ENCODE measurements at regions not wholly inside any gene's neighbourhood (a gene's known extent, or its start where the extent isn't known, plus 50 kb on each side); places are given as distances from the start of the nearest gene placed in this dataset.

GRCh38 chr1:161440312-161440894 is 64.9 kb upstream of the FCGR2A start:
- TF ChIP-seq, protein P1, sequence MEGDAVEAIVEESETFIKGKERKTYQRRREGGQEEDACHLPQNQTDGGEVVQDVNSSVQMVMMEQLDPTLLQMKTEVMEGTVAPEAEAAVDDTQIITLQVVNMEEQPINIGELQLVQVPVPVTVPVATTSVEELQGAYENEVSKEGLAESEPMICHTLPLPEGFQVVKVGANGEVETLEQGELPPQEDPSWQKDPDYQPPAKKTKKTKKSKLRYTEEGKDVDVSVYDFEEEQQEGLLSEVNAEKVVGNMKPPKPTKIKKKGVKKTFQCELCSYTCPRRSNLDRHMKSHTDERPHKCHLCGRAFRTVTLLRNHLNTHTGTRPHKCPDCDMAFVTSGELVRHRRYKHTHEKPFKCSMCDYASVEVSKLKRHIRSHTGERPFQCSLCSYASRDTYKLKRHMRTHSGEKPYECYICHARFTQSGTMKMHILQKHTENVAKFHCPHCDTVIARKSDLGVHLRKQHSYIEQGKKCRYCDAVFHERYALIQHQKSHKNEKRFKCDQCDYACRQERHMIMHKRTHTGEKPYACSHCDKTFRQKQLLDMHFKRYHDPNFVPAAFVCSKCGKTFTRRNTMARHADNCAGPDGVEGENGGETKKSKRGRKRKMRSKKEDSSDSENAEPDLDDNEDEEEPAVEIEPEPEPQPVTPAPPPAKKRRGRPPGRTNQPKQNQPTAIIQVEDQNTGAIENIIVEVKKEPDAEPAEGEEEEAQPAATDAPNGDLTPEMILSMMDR (IDR thresholded peaks at IDR 0.05) = no peak
- TF ChIP-seq POLR2A (IDR thresholded peaks at IDR 0.05) = no peak
